ENCODE measurements at regions not wholly inside any gene's neighbourhood (a gene's known extent, or its start where the extent isn't known, plus 50 kb on each side); places are given as distances from the start of the nearest gene placed in this dataset.

- Histone ChIP-seq H3K27ac (no peak overlapping the region), H3K27me3 (no peaks in the 10 kb centered on the region), H3K4me3 (no peak overlapping the region), H3K36me3 (no peaks in the 10 kb centered on the region), H3K4me1 (no peaks in the 10 kb centered on the region), H3K9me3 (peaks cover 0 to 4% of the 10 kb centered on the region in 2 donors)
- TF ChIP-seq, protein P1, sequence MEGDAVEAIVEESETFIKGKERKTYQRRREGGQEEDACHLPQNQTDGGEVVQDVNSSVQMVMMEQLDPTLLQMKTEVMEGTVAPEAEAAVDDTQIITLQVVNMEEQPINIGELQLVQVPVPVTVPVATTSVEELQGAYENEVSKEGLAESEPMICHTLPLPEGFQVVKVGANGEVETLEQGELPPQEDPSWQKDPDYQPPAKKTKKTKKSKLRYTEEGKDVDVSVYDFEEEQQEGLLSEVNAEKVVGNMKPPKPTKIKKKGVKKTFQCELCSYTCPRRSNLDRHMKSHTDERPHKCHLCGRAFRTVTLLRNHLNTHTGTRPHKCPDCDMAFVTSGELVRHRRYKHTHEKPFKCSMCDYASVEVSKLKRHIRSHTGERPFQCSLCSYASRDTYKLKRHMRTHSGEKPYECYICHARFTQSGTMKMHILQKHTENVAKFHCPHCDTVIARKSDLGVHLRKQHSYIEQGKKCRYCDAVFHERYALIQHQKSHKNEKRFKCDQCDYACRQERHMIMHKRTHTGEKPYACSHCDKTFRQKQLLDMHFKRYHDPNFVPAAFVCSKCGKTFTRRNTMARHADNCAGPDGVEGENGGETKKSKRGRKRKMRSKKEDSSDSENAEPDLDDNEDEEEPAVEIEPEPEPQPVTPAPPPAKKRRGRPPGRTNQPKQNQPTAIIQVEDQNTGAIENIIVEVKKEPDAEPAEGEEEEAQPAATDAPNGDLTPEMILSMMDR (IDR thresholded peaks at IDR 0.05): no peak
- no peak for DNase-seq (ENCODE audit: low spot score in 2 of 2)
- intact Hi-C loops (cut with DNase I): no loop called here
Measured at GRCh38 chr3:168895419-168895818, 768.1 kb downstream of the MECOM start.

- TF ChIP-seq, protein P1 (IDR thresholded peaks at IDR 0.05): no peak
- no peak overlapping the region for H3K4me3 ChIP-seq
- no peaks in the 10 kb centered on the region for H3K4me1 ChIP-seq
- no peak for DNase-seq (ENCODE audit: low spot score in 2 of 2)
- H3K27me3 ChIP-seq: no peaks in the 10 kb centered on the region
- no peak overlapping the region for H3K27ac ChIP-seq
- no peaks in the 10 kb centered on the region for H3K36me3 ChIP-seq
- peaks cover 0 to 4% of the 10 kb centered on the region in 2 donors for H3K9me3 ChIP-seq
- intact Hi-C loops (cut with DNase I): no loop called here
Measured at GRCh38 chr3:168894214-168894613, 769.3 kb downstream of the MECOM start.

DNA sequence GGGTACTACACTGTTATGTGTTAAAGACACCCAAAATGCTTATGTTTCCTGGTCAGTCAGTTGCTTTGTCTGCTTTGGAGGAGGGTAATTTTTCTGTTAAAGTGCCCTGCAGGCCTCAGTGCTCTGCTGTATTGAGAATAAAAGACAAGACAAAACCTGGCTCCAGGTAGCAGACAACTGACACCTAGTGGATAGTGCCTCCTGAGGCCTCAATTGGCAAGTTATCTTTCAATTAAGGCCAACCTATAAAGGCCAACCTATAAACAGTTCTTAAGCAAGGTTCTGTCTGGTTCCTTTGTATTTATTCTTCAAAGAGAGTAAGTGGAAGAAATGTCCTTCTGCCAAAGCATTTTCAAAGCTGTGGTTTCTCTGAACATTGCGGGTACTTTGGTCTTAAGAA lies 773.8 kb downstream of the MECOM start:
- Histone ChIP-seq H3K27me3 (no peaks in the 10 kb centered on the region), H3K4me1 (peaks cover 2 to 3% of the 10 kb centered on the region in 2 donors), H3K36me3 (no peaks in the 10 kb centered on the region), H3K4me3 (no peak overlapping the region), H3K27ac (no peak overlapping the region), H3K9me3 (peaks cover 0 to 3% of the 10 kb centered on the region in 2 donors)
- DNase-seq (ENCODE audit: low spot score in 2 of 2): no peak
- intact Hi-C loops (cut with DNase I): no loop called here
- TF ChIP-seq, protein P1 (IDR thresholded peaks at IDR 0.05): no peak

DNA sequence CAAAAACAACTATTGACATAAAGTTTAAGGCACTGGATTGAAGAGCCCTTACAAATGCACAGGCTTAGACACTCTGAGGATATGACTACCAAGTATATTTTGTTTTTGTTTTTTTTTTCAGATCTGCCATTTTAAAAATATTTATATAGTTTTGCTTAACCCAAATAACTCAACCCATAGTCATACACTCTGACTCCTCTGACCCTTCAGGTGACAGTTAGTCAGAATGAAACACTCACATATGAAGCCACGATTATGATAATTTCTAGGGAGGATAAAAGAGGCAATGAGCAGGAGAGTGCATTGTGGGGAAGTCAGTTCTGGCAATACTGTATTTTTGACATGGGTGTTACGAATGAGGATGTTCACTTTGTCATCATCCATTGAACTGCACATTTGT lies 774.7 kb downstream of the MECOM start:
- TF ChIP-seq, protein P1 (IDR thresholded peaks at IDR 0.05): no peak
- no peak for DNase-seq (ENCODE audit: low spot score in 2 of 2)
- H3K9me3 ChIP-seq: no peaks in the 10 kb centered on the region

GRCh38 chr3:168885028-168885427 lies 778.5 kb downstream of the MECOM start:
- H3K4me3 ChIP-seq: no peak overlapping the region
- TF ChIP-seq, protein P1 (IDR thresholded peaks at IDR 0.05): no peak
- peaks cover 2 to 5% of the 10 kb centered on the region in 2 donors for H3K4me1 ChIP-seq
- no peaks in the 10 kb centered on the region for H3K9me3 ChIP-seq
- intact Hi-C loops (cut with DNase I): no loop called here
- H3K27me3 ChIP-seq: no peaks in the 10 kb centered on the region
- H3K27ac ChIP-seq: peak overlapping the region; percentile 23 to 38
- H3K36me3 ChIP-seq: no peaks in the 10 kb centered on the region
- DNase-seq (ENCODE audit: low spot score in 2 of 2): no peak

More for the DNA sequence above, 774.7 kb downstream of the MECOM start:
- H3K4me1 ChIP-seq: peaks cover 2 to 5% of the 10 kb centered on the region in 2 donors
- no peak overlapping the region for H3K4me3 ChIP-seq
- no peaks in the 10 kb centered on the region for H3K36me3 ChIP-seq
- H3K27me3 ChIP-seq: no peaks in the 10 kb centered on the region
- no peak overlapping the region for H3K27ac ChIP-seq
- intact Hi-C loops (cut with DNase I): no loop called here

- TF ChIP-seq, protein P1 (IDR thresholded peaks at IDR 0.05): no peak
- Histone ChIP-seq H3K9me3 (no peaks in the 10 kb centered on the region), H3K27ac (peak overlapping the region; percentile 23 to 38), H3K4me3 (no peak overlapping the region), H3K36me3 (no peaks in the 10 kb centered on the region), H3K4me1 (peaks cover 2 to 5% of the 10 kb centered on the region in 2 donors), H3K27me3 (no peaks in the 10 kb centered on the region)
- peak; percentile 17 to 70 for DNase-seq (ENCODE audit: low spot score in 2 of 2)
- intact Hi-C loops (cut with DNase I): no loop called here
Measured at GRCh38 chr3:168884353-168884903, 779.1 kb downstream of the MECOM start.
